Islet precursor cell (in vitro differentiated cells): ENCODE measurements at regions not wholly inside any gene's neighbourhood (a gene's known extent, or its start where the extent isn't known, plus 50 kb on each side); places are given as distances from the start of the nearest gene placed in this dataset.
A peak's percentile ranks its signal among the peaks of the same experiment; 100 is the strongest.
"Not testable (repeated sequence)": the region's sequence is repeated elsewhere in the genome, so short reads cannot be mapped to it uniquely, and the experiment has no call there.

ENCODE experiments used
- DNase-seq: peaks from one replicate; pipeline ENCODE4 v3.0.0-alpha.2; 2018

DNA sequence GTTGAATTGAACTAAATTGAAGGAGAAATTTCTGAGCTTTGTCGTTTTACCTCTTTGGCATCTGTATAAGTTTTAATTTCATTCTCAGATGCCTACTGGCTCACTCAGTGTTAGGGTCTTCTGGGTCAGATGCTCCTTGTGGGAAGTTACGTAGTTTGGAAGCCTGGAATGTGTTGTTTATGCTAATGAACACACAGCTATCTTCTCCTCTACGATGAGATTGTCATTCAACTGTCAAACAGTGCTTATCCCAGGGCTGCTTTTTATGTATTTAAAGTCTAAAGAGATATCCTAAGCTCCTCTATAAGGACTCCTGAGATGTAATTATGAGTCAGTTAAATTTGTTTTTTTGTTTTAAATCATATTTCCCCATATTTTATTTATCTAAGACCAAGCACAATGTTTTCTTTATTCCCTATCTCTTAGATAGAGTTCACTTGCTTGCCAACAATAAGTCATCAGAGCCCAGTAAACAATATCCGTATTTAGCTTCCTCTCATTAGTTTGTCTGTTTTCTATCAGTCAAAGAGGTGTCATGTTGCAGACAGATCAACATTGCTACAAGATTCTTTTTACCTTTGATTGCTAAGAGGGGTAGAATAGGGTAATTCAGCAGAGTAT lies 368.0 kb upstream of the PDE3A start:
- DNase-seq: no peak

DNA sequence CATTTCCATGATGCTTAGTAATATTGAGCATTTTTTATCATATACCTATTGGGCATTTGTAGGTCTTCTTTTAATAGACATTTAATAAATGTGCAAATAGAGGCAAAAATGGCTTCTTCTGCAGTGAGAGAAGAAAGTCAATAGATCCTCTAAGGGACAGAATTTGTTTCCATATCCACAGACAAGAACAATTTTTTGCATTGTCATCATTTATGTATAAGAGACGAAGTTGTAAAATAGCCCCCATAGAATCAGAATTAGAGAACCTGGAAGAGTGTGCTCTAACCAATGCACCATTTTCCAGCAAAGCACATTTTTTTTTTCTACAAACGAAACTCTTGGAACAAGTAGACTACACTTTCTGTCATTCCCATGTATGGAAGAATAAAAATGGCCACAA lies 365.1 kb upstream of the PDE3A start:
- no peak for DNase-seq

DNA sequence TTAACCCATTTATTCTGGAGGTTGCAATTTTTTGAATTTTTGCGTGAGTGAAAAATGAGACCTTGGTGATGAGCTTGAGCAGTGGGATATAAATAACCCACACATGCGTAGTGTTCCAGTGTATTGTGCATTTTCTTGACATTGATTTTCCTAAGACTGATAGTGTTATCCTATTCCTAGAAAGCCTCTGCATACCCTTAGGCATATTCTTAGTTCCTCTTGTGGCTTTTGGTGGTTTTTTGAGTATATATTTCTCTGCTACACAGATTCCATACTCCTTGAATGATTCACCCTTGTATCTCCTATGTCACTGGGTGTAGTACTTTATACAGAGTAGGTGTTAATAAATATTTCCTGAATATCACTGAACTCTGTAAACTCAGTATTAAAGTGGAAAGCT lies 363.4 kb upstream of the PDE3A start:
- DNase-seq: no peak

DNA sequence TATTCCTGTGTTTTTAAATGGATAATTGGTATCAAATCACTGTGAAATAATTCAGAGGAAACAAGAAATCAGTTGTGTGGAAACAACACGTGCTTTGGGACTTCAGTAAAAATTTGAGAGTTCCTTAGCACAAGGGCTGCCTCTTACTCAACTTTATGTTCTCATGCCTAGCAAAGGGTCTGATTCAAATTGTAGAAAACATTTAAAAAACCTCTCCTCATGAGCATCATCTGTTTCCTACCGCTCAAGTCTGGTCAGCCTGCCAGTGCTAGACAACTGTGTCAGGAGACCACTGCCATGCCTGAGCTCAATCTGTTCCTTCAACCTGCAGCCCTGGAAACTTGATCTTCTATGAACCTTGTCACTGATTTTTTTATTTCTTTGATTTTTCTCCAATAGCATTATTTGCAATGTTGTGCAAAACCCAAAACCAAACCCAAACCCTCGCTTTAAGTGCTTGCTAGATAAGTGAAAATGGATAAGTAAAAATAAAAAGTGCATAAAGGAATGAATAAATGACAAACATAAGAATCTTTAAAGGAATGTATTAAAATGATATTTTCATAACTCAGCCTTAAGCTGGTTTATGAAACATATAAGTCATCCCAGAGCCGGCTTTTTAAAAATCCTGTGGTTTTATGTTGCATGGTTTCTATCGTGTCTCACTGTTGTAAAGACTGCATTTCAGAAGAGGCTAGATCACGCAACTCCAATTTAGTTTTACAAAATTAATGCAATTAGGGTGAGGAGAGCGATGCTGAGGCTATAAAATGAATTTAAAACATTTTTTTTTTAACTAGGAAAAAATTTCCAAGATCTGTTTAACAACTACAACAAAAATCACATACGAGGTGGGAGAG lies 361.2 kb upstream of the PDE3A start:
- no peak for DNase-seq

DNA sequence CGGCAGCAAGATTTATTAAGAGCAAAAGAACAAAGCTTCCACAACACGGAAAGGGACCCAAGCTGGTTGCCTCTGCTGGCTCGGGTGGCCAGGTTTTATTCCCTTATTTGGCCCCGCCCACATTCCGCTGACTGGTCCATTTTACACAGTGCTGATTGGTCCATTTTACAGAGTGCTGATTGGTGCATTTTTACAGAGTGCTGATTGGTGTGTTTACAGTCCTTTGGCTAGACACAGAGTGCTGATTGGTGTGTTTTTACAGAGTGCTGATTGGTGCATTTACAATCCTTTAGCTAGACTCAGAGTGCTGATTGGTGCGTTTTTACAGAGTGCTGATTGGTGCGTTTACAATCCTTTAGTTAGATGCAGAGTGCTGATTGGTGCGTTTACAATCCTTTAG lies 358.4 kb upstream of the PDE3A start:
- DNase-seq: not testable (repeated sequence)

- DNase-seq: no peak
Measured at GRCh38 chr12:20011200-20011599, 357.1 kb upstream of the PDE3A start.

- no peak for DNase-seq
Measured at GRCh38 chr12:20017802-20018201, 350.5 kb upstream of the PDE3A start.

DNA sequence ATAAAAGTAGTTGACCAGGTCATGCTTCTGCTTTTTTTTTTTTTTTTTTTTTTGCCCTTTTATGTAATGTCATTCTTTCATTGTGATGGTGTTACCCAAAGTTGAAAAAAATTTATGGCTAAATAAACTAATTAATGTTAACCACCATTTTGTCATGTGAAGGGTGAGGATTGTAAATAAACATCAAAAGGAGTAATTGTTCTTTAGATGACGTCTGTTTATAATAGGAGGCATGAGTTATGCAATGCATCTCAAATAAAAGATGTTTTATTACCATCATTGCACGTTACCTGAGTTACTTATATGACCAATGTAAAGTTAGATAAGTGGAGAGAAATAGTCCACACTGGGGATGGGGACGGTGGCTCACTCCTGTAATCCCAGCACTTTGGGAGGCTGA lies 349.9 kb upstream of the PDE3A start:
- no peak for DNase-seq

- DNase-seq: no peak
Measured at GRCh38 chr12:20024194-20024593, 344.1 kb upstream of the PDE3A start.

GRCh38 chr12:20028033-20028432 lies 340.3 kb upstream of the PDE3A start:
- DNase-seq: no peak

DNA sequence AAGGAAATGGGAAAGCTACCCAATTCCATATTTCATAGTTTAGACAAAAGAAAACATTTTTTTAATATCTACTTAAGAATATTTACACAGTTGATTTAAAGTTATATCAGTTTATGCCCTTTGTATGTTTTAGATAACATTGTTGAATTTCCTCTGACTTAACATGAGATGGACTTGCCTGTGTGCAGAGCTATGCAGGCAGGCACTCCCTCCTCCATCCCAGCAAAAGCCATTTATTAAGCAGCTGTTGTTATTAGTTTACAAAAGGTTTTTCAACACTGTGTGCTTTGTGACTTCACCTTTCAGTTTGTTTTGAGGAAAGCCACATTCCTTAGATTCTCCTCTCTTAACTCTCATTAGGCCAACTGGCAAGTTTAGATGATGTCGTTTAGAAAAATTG lies 337.5 kb upstream of the PDE3A start:
- DNase-seq: no peak

DNA sequence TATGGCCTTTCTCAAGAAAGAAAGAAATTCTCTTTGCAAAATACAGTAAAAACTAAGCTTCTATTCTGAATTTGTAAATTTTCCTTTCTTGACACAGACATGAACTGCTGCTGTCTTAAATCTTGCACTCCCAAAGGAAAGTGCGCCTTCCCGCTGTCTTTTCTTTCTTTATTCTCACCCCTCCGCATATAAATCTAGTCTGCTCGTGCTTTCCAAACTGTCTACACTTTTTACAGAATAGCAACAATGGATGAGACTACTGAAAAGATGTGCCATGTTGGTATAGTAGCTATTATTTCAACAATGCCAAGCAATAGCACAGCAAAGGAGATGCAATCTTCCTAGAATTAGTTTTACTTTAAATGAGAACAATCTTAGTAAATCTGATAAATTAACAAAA lies 328.8 kb upstream of the PDE3A start:
- no peak for DNase-seq

DNA sequence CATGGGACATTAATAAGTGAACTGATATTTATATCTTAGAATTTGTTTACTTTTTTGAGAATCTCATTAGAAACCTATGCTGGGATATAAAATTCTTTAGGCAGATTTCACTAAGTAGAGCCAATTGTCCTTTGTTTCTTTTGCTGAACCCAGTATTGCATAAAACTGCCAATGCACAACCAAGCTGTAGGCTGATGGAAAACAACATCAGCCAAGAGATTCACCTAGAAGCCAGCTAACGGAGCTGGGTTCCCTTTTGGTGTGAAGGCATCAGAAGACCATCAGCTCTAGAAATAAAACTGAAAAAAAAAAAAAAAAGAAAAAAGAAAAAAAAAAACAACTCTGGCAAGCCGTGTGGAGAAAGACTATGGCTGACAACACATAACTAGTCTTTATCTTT lies 328.2 kb upstream of the PDE3A start:
- DNase-seq: no peak

- DNase-seq: peak; percentile 53
Measured at GRCh38 chr12:20040831-20041230, 327.5 kb upstream of the PDE3A start.

- no peak for DNase-seq
Measured at GRCh38 chr12:20044351-20044750, 324.0 kb upstream of the PDE3A start.

- DNase-seq: no peak
Measured at GRCh38 chr12:20044846-20045245, 323.5 kb upstream of the PDE3A start.

GRCh38 chr12:20047901-20048300 lies 320.4 kb upstream of the PDE3A start:
- no peak for DNase-seq

- DNase-seq: no peak
Measured at GRCh38 chr12:20050221-20050620, 318.1 kb upstream of the PDE3A start.

- no peak for DNase-seq
Measured at GRCh38 chr12:20053782-20054181, 314.6 kb upstream of the PDE3A start.

DNA sequence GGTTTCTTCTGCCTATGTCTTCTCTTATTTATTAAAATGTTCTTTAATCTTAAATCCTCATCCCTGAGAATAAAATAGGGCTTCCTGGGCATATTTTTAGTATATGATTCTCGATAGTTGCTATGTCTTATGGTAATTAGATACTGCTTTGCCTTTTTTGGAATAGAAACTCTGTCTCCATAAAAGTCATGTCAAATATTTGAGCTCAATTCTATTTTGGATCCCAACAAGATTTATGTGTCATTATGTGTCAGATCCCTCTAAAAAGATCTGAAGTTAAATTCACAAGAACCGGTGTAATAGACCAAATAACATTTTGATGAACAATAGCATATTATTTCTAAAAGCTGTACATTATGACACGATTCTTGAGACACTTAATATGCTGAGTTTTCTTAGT lies 312.5 kb upstream of the PDE3A start:
- DNase-seq: no peak

GRCh38 chr12:20057398-20057797 lies 310.9 kb upstream of the PDE3A start:
- DNase-seq: no peak

DNA sequence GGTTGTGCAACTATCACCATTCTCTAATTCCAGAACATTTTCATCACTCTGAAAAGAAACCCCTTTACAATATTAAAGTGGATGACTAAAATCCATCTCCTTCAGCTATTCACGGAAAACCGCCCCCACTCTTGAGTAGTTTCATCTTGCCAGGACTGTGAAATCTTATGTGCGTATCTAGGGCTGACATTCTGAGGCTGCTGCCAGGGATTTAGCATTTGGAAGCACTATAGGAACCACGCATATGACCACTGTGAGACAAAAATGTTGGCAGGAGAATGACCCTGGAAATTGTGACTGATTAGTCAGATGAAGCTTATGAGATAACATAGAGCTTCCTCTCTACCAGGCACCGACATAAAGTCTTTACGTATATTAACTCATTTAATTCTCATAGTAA lies 305.2 kb upstream of the PDE3A start:
- no peak for DNase-seq

DNA sequence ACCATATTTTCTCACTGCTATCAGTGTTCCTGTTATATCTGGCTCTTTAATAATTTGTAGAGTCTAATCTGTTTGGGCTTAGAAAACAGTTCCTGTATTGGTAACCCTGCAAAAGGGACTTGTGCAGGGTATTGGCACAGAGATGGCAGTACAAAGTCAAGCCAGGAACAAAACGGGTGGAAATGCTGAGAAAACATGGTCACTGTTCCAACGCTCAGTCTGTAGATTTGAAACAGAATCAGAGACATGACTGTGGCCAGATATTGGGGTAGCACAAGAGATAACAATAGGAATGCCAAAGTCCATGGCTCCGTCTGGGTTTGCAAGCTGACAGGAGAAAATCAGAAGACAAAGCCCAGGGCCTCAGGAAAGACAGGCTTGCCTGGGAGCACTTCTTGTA lies 290.7 kb upstream of the PDE3A start:
- peak; percentile 69 for DNase-seq

DNA sequence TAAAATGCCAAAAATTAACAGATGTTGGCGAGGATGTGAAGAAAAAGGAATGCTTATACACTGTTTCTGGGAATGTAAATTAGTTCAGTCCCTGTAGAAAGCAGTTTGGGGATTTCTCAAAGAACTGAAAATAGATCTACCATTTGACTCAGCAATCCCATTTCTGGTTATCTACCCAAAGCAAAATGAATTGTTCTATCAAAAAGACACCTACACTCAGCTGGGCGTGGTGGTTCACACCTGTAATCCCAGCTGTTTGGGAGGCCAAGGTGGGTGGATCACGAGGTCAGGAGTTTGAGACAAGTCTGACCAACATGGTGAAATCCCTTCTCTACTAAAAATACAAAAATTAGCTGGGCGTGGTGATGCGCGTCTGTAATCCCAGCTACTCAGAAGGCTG lies 279.3 kb upstream of the PDE3A start:
- no peak for DNase-seq
